ENCODE measurements at regions not wholly inside any gene's neighbourhood (a gene's known extent, or its start where the extent isn't known, plus 50 kb on each side); places are given as distances from the start of the nearest gene placed in this dataset.
"Not testable (repeated sequence)": the region's sequence is repeated elsewhere in the genome, so short reads cannot be mapped to it uniquely, and the experiment has no call there.

- H3K27ac ChIP-seq (ENCODE audit: low read depth in 1 of 2, low read length in 2 of 2); H3K4me1 ChIP-seq (ENCODE audit: control insufficient read depth in 1 of 2, insufficient read depth in 2 of 2, low read length in 2 of 2); H3K9me3 ChIP-seq (ENCODE audit: control insufficient read depth, low read length); H3K27me3 ChIP-seq (ENCODE audit: control insufficient read depth in 1 of 2, insufficient read depth in 2 of 2, low read length in 1 of 2); H3K36me3 ChIP-seq (ENCODE audit: control insufficient read depth in 1 of 2, insufficient read depth in 2 of 2, low read length in 1 of 2); ATAC-seq (ENCODE audit: low FRiP score); intact Hi-C loops (cut with DNase I); DNase-seq; H3K4me3 ChIP-seq (ENCODE audit: low read length in 2 of 2): not testable (repeated sequence)
- no CpG with 5 or more reads among the region's 4 CpGs for WGBS, 2 donors
Observed at GRCh38 chr2:87622720-87623119, 125.2 kb upstream of the PLGLB2 start.

- H3K4me1 ChIP-seq (ENCODE audit: control insufficient read depth in 1 of 2, insufficient read depth in 2 of 2, low read length in 2 of 2); H3K27me3 ChIP-seq (ENCODE audit: control insufficient read depth in 1 of 2, insufficient read depth in 2 of 2, low read length in 1 of 2); ATAC-seq (ENCODE audit: low FRiP score); H3K4me3 ChIP-seq (ENCODE audit: low read length in 2 of 2); intact Hi-C loops (cut with DNase I); DNase-seq; H3K27ac ChIP-seq (ENCODE audit: low read depth in 1 of 2, low read length in 2 of 2); H3K36me3 ChIP-seq (ENCODE audit: control insufficient read depth in 1 of 2, insufficient read depth in 2 of 2, low read length in 1 of 2); H3K9me3 ChIP-seq (ENCODE audit: control insufficient read depth, low read length): not testable (repeated sequence)
- WGBS, 2 donors = 87 to 91% methylated on average over 7 to 9 of the region's 10 CpGs
Observed at GRCh38 chr2:87629491-87630458, 118.1 kb upstream of the PLGLB2 start.

GRCh38 chr2:87630892-87631291 is 117.0 kb upstream of the PLGLB2 start:
- intact Hi-C loops (cut with DNase I); H3K27ac ChIP-seq (ENCODE audit: low read depth in 1 of 2, low read length in 2 of 2); ATAC-seq (ENCODE audit: low FRiP score); H3K4me1 ChIP-seq (ENCODE audit: control insufficient read depth in 1 of 2, insufficient read depth in 2 of 2, low read length in 2 of 2); H3K4me3 ChIP-seq (ENCODE audit: low read length in 2 of 2); DNase-seq; H3K27me3 ChIP-seq (ENCODE audit: control insufficient read depth in 1 of 2, insufficient read depth in 2 of 2, low read length in 1 of 2); H3K36me3 ChIP-seq (ENCODE audit: control insufficient read depth in 1 of 2, insufficient read depth in 2 of 2, low read length in 1 of 2); H3K9me3 ChIP-seq (ENCODE audit: control insufficient read depth, low read length): not testable (repeated sequence)
- WGBS, 2 donors = 93% methylated on average over 1 of the region's 5 CpGs; no CpG with 5 or more reads in 1 of the 2 donors

GRCh38 chr2:87631402-87631801 is 116.5 kb upstream of the PLGLB2 start:
- WGBS, 2 donors = 90 to 100% methylated on average over 2 of the region's 3 CpGs
- H3K36me3 ChIP-seq (ENCODE audit: control insufficient read depth in 1 of 2, insufficient read depth in 2 of 2, low read length in 1 of 2); intact Hi-C loops (cut with DNase I); H3K9me3 ChIP-seq (ENCODE audit: control insufficient read depth, low read length); H3K4me1 ChIP-seq (ENCODE audit: control insufficient read depth in 1 of 2, insufficient read depth in 2 of 2, low read length in 2 of 2); H3K27me3 ChIP-seq (ENCODE audit: control insufficient read depth in 1 of 2, insufficient read depth in 2 of 2, low read length in 1 of 2); ATAC-seq (ENCODE audit: low FRiP score); H3K4me3 ChIP-seq (ENCODE audit: low read length in 2 of 2); H3K27ac ChIP-seq (ENCODE audit: low read depth in 1 of 2, low read length in 2 of 2); DNase-seq: not testable (repeated sequence)

- H3K27me3 ChIP-seq (ENCODE audit: control insufficient read depth in 1 of 2, insufficient read depth in 2 of 2, low read length in 1 of 2); intact Hi-C loops (cut with DNase I); H3K27ac ChIP-seq (ENCODE audit: low read depth in 1 of 2, low read length in 2 of 2); DNase-seq; H3K4me3 ChIP-seq (ENCODE audit: low read length in 2 of 2); H3K4me1 ChIP-seq (ENCODE audit: control insufficient read depth in 1 of 2, insufficient read depth in 2 of 2, low read length in 2 of 2); H3K36me3 ChIP-seq (ENCODE audit: control insufficient read depth in 1 of 2, insufficient read depth in 2 of 2, low read length in 1 of 2); H3K9me3 ChIP-seq (ENCODE audit: control insufficient read depth, low read length): not testable (repeated sequence)
- 94 to 95% methylated on average over 2 of the region's 3 CpGs for WGBS, 2 donors
- peak; percentile 36 for ATAC-seq (ENCODE audit: low FRiP score)
Observed at GRCh38 chr2:87633287-87633963, 114.5 kb upstream of the PLGLB2 start.

- H3K36me3 ChIP-seq (ENCODE audit: control insufficient read depth in 1 of 2, insufficient read depth in 2 of 2, low read length in 1 of 2); H3K9me3 ChIP-seq (ENCODE audit: control insufficient read depth, low read length); DNase-seq; H3K4me3 ChIP-seq (ENCODE audit: low read length in 2 of 2); H3K4me1 ChIP-seq (ENCODE audit: control insufficient read depth in 1 of 2, insufficient read depth in 2 of 2, low read length in 2 of 2); ATAC-seq (ENCODE audit: low FRiP score); H3K27ac ChIP-seq (ENCODE audit: low read depth in 1 of 2, low read length in 2 of 2); H3K27me3 ChIP-seq (ENCODE audit: control insufficient read depth in 1 of 2, insufficient read depth in 2 of 2, low read length in 1 of 2); intact Hi-C loops (cut with DNase I): not testable (repeated sequence)
- WGBS, 2 donors = 93 to 96% methylated on average over 6 of the region's 7 CpGs
Observed at GRCh38 chr2:87634106-87634505, 113.8 kb upstream of the PLGLB2 start.

- H3K36me3 ChIP-seq (ENCODE audit: control insufficient read depth in 1 of 2, insufficient read depth in 2 of 2, low read length in 1 of 2); H3K4me1 ChIP-seq (ENCODE audit: control insufficient read depth in 1 of 2, insufficient read depth in 2 of 2, low read length in 2 of 2); H3K9me3 ChIP-seq (ENCODE audit: control insufficient read depth, low read length); H3K27ac ChIP-seq (ENCODE audit: low read depth in 1 of 2, low read length in 2 of 2); intact Hi-C loops (cut with DNase I); H3K4me3 ChIP-seq (ENCODE audit: low read length in 2 of 2); DNase-seq; ATAC-seq (ENCODE audit: low FRiP score); H3K27me3 ChIP-seq (ENCODE audit: control insufficient read depth in 1 of 2, insufficient read depth in 2 of 2, low read length in 1 of 2): not testable (repeated sequence)
- 92 to 93% methylated on average over 8 of the region's 10 CpGs for WGBS, 2 donors
Observed at GRCh38 chr2:87634971-87635650, 112.8 kb upstream of the PLGLB2 start.

- H3K4me3 ChIP-seq (ENCODE audit: low read length in 2 of 2); H3K27me3 ChIP-seq (ENCODE audit: control insufficient read depth in 1 of 2, insufficient read depth in 2 of 2, low read length in 1 of 2); H3K27ac ChIP-seq (ENCODE audit: low read depth in 1 of 2, low read length in 2 of 2); H3K36me3 ChIP-seq (ENCODE audit: control insufficient read depth in 1 of 2, insufficient read depth in 2 of 2, low read length in 1 of 2); H3K9me3 ChIP-seq (ENCODE audit: control insufficient read depth, low read length); H3K4me1 ChIP-seq (ENCODE audit: control insufficient read depth in 1 of 2, insufficient read depth in 2 of 2, low read length in 2 of 2); DNase-seq; intact Hi-C loops (cut with DNase I); ATAC-seq (ENCODE audit: low FRiP score): not testable (repeated sequence)
- 90 to 98% methylated on average over 5 to 6 of the region's 7 CpGs for WGBS, 2 donors
Observed at GRCh38 chr2:87636246-87636645, 111.6 kb upstream of the PLGLB2 start.

All from aorta (tissue), 5 donors.